PC-3 (cell line): ENCODE measurements at regions not wholly inside any gene's neighbourhood (a gene's known extent, or its start where the extent isn't known, plus 50 kb on each side); places are given as distances from the start of the nearest gene placed in this dataset.

ENCODE experiments used
- ATAC-seq: fragments of 200-7000 bp; cut with Tn5 transposase; 2 replicates; pipeline ENCODE4 v1.9.1; 2020; ENCODE audit warnings: mild to moderate bottlenecking, moderate library complexity
- BruUV-seq: library from RNA; stranded (reverse); fragments of 400-500 nt; replicated peaks from 2 replicates; lab custom pipeline; 2021; lab: Mats Ljungman, UMichigan
- CTCF ChIA-PET: fragments of 300-600 bp; sonication (Branson Sonifier 250); formaldehyde crosslinking; loops from one replicate; lab custom pipeline; 2022; ENCODE audit warnings: antibody characterized with exemption; lab: Charles Lee
- POLR2A ChIA-PET: fragments of 300-600 bp; sonication (Branson Sonifier 250); formaldehyde crosslinking; loops from one replicate; lab custom pipeline; 2022; ENCODE audit warnings: antibody characterized with exemption; ENCODE audit not compliant: unreplicated experiment; lab: Charles Lee
- DNase-seq: peaks from one replicate; pipeline ENCODE4 v3.0.0-alpha.2; 2015
- H2AFZ ChIP-seq: fragments of 300-600 bp; sonication (generic); 2 replicates; pipeline ENCODE4 v1.6.0; 2016; ENCODE audit warnings: antibody characterized with exemption, low read length
- H3F3A ChIP-seq: fragments of 300-600 bp; sonication (generic); one replicate; pipeline ENCODE4 v1.6.0; 2017; ENCODE audit warnings: antibody characterized with exemption, low read length, control low read depth, mild to moderate bottlenecking; ENCODE audit not compliant: unreplicated experiment
- H3K27ac ChIP-seq: fragments of 300-600 bp; sonication (generic); 2 replicates; pipeline ENCODE4 v1.5.1; 2016; ENCODE audit warnings: mild to moderate bottlenecking, low read length
- H3K27me3 ChIP-seq: fragments of 300-600 bp; sonication (generic); 2 replicates; pipeline ENCODE4 v1.6.1; 2016; ENCODE audit warnings: low read length, mixed read lengths
- H3K36me3 ChIP-seq: fragments of 300-600 bp; sonication (generic); 2 replicates; pipeline ENCODE4 v1.6.1; 2016; ENCODE audit warnings: low read depth, mixed run types, low read length, mixed read lengths
- H3K4me1 ChIP-seq: fragments of 300-600 bp; sonication (generic); 2 replicates; pipeline ENCODE4 v1.5.1; 2016; ENCODE audit warnings: low read length; ENCODE audit not compliant: insufficient read depth
- H3K4me2 ChIP-seq: fragments of 300-600 bp; sonication (generic); 2 replicates; pipeline ENCODE4 v1.6.0; 2016; ENCODE audit warnings: low read length
- H3K4me3 ChIP-seq: fragments of 300-600 bp; sonication (generic); 2 replicates; pipeline ENCODE4 v1.5.1; 2016; ENCODE audit warnings: mild to moderate bottlenecking, low read length, mixed read lengths
- H3K79me2 ChIP-seq: fragments of 300-600 bp; sonication (generic); 2 replicates; pipeline ENCODE4 v1.6.1; 2017; ENCODE audit warnings: low read length, mixed read lengths
- H3K9ac ChIP-seq: fragments of 300-600 bp; sonication (generic); 2 replicates; pipeline ENCODE4 v1.6.0; 2016; ENCODE audit warnings: mild to moderate bottlenecking, low read length
- H3K9me2 ChIP-seq: fragments of 300-600 bp; sonication (generic); replicated peaks from 2 replicates; pipeline ENCODE4 v1.6.1; 2016; ENCODE audit warnings: mixed run types, low read length, mixed read lengths
- H3K9me3 ChIP-seq: fragments of 300-600 bp; sonication (generic); 2 replicates; pipeline ENCODE4 v1.6.1; 2016; ENCODE audit warnings: low read length, mixed read lengths
- H4K20me1 ChIP-seq: fragments of 300-600 bp; sonication (generic); 2 replicates; pipeline ENCODE4 v1.6.1; 2016; ENCODE audit warnings: low read length, mixed read lengths
- EZH2 ChIP-seq: fragments of 300-600 bp; sonication (generic); IDR thresholded peaks from one replicate; pipeline ENCODE4 v1.6.1; 2017; ENCODE audit warnings: antibody characterized with exemption, mild to moderate bottlenecking, low read length; ENCODE audit not compliant: unreplicated experiment
- EZH2phosphoT487 ChIP-seq: fragments of 300-600 bp; sonication (generic); IDR thresholded peaks from 2 replicates; pipeline ENCODE4 v1.6.1; 2018; ENCODE audit warnings: mild to moderate bottlenecking, antibody characterized with exemption, low read length, borderline replicate concordance
- intact Hi-C: fragments of 100-400 bp; cut with micrococcal nuclease; formaldehyde crosslinking; loops from 2 replicates; pipeline ENCODE4 v1.9.0; 2023
- TF ChIP-seq, protein P1 (sequence below): fragments of 300-600 bp; sonication (generic); conservative IDR thresholded peaks from 2 replicates; pipeline ENCODE4 v1.5.1; 2017; ENCODE audit warnings: antibody characterized with exemption, low read depth, mild to moderate bottlenecking, low read length

DNA sequence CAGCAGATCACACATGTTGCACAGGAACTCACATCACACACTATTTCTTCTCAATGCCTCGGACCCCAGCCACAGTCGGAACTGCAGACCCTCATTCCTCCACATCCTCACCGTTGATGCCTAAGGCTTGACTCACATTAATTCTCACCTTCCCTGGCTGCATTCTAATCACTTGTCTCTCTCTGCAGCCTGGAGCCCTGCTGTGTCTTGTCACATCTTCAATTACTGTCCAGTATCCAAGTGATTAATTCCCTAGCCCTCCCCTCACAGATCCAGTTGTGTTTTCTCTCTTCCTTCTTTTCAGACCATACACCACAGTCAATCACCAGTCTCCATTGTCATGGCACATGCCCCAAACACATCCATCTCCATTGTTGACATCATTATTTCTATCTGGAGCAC lies 592.4 kb upstream of the IGFBP3 start:
- Histone ChIP-seq H3F3A (no peaks in the 10 kb centered on the region), H4K20me1 (no peaks in the 10 kb centered on the region), H3K9me3 (peaks cover 11% of the 10 kb centered on the region; the same call in 1 of the 2 replicates), H3K4me2 (no peak overlapping the region), H3K4me1 (no peaks in the 10 kb centered on the region), H3K36me3 (no peaks in the 10 kb centered on the region), H2AFZ (no peak overlapping the region), H3K79me2 (no peaks in the 10 kb centered on the region), H3K9ac (no peak overlapping the region), H3K27ac (no peak overlapping the region), H3K27me3 (no peaks in the 10 kb centered on the region), H3K9me2 (no peaks in the 10 kb centered on the region), H3K4me3 (no peak overlapping the region)
- CTCF ChIA-PET = no interaction called here
- TF ChIP-seq, protein P1, sequence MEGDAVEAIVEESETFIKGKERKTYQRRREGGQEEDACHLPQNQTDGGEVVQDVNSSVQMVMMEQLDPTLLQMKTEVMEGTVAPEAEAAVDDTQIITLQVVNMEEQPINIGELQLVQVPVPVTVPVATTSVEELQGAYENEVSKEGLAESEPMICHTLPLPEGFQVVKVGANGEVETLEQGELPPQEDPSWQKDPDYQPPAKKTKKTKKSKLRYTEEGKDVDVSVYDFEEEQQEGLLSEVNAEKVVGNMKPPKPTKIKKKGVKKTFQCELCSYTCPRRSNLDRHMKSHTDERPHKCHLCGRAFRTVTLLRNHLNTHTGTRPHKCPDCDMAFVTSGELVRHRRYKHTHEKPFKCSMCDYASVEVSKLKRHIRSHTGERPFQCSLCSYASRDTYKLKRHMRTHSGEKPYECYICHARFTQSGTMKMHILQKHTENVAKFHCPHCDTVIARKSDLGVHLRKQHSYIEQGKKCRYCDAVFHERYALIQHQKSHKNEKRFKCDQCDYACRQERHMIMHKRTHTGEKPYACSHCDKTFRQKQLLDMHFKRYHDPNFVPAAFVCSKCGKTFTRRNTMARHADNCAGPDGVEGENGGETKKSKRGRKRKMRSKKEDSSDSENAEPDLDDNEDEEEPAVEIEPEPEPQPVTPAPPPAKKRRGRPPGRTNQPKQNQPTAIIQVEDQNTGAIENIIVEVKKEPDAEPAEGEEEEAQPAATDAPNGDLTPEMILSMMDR = no peak
- TF ChIP-seq EZH2phosphoT487 (no peak), EZH2 (no peak)
- intact Hi-C loops = no loop called here
- no peak for ATAC-seq
- no TSS peak for BruUV-seq
- POLR2A ChIA-PET = no interaction called here
- DNase-seq = no peak

DNA sequence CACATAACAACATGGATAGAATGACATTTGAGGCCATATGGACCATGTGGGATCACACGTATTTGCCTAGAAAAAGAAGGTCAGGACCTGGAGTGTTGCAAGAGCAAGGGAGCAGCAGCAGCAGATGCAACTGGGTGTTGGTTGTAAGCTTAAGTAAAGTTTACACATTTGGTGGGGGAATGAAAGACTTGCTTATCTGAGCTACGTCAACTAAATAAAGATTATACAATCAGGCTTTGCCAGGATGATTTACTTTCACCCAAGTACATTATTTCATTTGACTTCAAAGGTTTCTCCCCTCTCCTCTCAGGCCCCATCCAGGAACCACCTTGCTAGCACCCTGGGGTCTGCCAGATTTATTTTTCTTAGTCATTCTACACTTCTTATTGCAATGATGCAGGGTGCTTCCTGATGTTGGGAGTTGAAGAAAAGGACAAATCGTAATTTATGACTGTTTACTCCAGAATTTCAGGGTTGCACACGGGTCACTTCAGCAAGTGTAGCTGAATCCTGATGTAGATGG lies 591.9 kb upstream of the IGFBP3 start:
- H3F3A ChIP-seq = no peaks in the 10 kb centered on the region
- H3K9me2 ChIP-seq = no peaks in the 10 kb centered on the region
- H3K36me3 ChIP-seq = no peaks in the 10 kb centered on the region
- no peak overlapping the region for H3K9ac ChIP-seq
- ChIA-PET CTCF (no interaction called here), POLR2A (no interaction called here)
- no TSS peak for BruUV-seq
- no peak overlapping the region for H3K4me2 ChIP-seq
- no peaks in the 10 kb centered on the region for H3K27me3 ChIP-seq
- H3K4me3 ChIP-seq = no peak overlapping the region
- no peak overlapping the region for H3K27ac ChIP-seq
- H3K9me3 ChIP-seq = peaks cover 13% of the 10 kb centered on the region; the same call in 1 of the 2 replicates
- H3K4me1 ChIP-seq = no peaks in the 10 kb centered on the region
- no peaks in the 10 kb centered on the region for H3K79me2 ChIP-seq
- DNase-seq = no peak
- H2AFZ ChIP-seq = no peak overlapping the region
- TF ChIP-seq EZH2phosphoT487 (no peak), EZH2 (no peak)
- TF ChIP-seq, protein P1 = no peak
- H4K20me1 ChIP-seq = no peaks in the 10 kb centered on the region
- no peak for ATAC-seq
- intact Hi-C loops = no loop called here

DNA sequence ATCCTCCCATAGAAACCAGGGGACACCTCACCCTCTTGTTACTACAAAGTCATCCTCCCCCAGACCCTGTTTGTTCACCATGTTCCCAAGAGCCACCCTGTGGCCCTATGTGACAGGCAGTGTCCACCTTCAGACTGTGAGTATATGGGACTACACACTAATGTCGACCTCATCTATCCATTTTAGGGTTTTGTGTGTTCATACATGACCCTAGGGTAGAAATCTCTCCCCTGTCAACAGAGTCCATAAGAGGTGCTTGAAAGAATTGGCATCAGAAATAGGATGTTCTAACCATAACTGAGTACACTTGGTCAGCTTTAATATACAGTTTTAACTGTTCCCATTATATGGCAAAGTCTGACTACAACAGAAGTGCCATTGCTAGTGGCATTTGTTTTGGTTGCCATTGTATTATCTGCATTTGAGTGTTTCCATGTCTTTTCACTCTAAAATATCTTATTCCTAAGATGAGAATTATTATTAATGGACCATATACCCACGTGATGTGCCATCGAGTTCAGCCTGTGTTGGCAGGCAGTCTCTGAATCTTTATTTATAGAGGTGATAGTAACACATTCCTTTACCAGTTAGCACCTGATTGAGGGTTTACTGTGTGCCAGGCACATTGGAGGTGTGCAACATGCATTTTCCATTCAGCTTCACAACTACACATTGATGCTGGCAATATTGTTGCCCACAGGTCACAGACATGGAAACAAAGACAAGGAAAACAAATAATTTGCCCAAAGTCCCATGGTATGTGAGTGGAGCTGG lies 590.6 kb upstream of the IGFBP3 start:
- Histone ChIP-seq H3K79me2 (no peaks in the 10 kb centered on the region), H3K27ac (no peak overlapping the region), H3F3A (no peaks in the 10 kb centered on the region), H2AFZ (no peak overlapping the region), H3K27me3 (no peaks in the 10 kb centered on the region), H3K4me1 (no peaks in the 10 kb centered on the region), H3K9me3 (peaks cover 13% of the 10 kb centered on the region; the same call in 1 of the 2 replicates), H4K20me1 (no peaks in the 10 kb centered on the region), H3K36me3 (no peaks in the 10 kb centered on the region), H3K4me2 (no peak overlapping the region), H3K9me2 (no peaks in the 10 kb centered on the region), H3K9ac (no peak overlapping the region), H3K4me3 (no peak overlapping the region)
- POLR2A ChIA-PET = no interaction called here
- no TSS peak for BruUV-seq
- CTCF ChIA-PET = no interaction called here
- TF ChIP-seq, protein P1 = no peak
- TF ChIP-seq EZH2 (no peak), EZH2phosphoT487 (no peak)
- no peak for ATAC-seq
- intact Hi-C loops = no loop called here
- no peak for DNase-seq
